Mammary epithelial cell (primary cell): ENCODE measurements at regions not wholly inside any gene's neighbourhood (a gene's known extent, or its start where the extent isn't known, plus 50 kb on each side); places are given as distances from the start of the nearest gene placed in this dataset.

Source experiments
- CTCF ChIP-seq, 2 donors: IDR thresholded peaks in 1 of 2; conservative IDR thresholded peaks in 1 of 2; 2 replicates each; pipeline ENCODE4 v1.5.1; 2011 to 2012; ENCODE audit warnings: inconsistent platforms in 2 of 2, low read length in 2 of 2, mild to moderate bottlenecking in 2 of 2, control low read depth in 1 of 2, low read depth in 1 of 2; ENCODE audit not compliant: insufficient read depth in 1 of 2; ENCODE audit errors: extremely low read depth in 1 of 2
- EZH2 ChIP-seq: IDR thresholded peaks from 2 replicates; pipeline ENCODE4 v1.6.1; 2012; ENCODE audit warnings: low read length, inconsistent platforms, borderline replicate concordance

- TF ChIP-seq CTCF (conservative IDR thresholded peaks at IDR 0.05 in 1 of 2, IDR thresholded peaks at IDR 0.05 in 1 of 2; ENCODE audit: extremely low read depth in 1 of 2, insufficient read depth in 1 of 2, low read depth in 1 of 2, low read length in 2 of 2), result no peak
- no peak for TF ChIP-seq EZH2
Measured at GRCh38 chr15:93291380-93291779, 202.4 kb upstream of the RGMA start.
